Breast epithelium (tissue), 4 donors: ENCODE measurements at regions not wholly inside any gene's neighbourhood (a gene's known extent, or its start where the extent isn't known, plus 50 kb on each side); places are given as distances from the start of the nearest gene placed in this dataset.

ENCODE experiments used
- DNase-seq, 2 donors: peaks; one replicate each; pipeline ENCODE4 v3.0.0-alpha.2; 2019; ENCODE audit warnings: low spot score in 2 of 2
- H3K27ac ChIP-seq, 2 donors: fragments of 200-600 bp; sonication (generic) in 1 of 2; one replicate each; pipeline ENCODE4 v1.5.1; 2016 to 2019; ENCODE audit warnings: mild to moderate bottlenecking in 1 of 2
- H3K27me3 ChIP-seq, 2 donors: fragments of 200-600 bp; sonication (generic) in 1 of 2; one replicate each; pipeline versions ENCODE4 v1.5.1 to v1.6.0; 2017 to 2019; ENCODE audit warnings: control low read depth in 1 of 2, mild to moderate bottlenecking in 1 of 2
- H3K36me3 ChIP-seq: fragments of 200-600 bp; one replicate; pipeline ENCODE4 v1.5.1; 2019
- H3K4me1 ChIP-seq, 2 donors: fragments of 200-600 bp; sonication (generic); one replicate each; pipeline ENCODE4 v1.5.1; 2016 to 2019; ENCODE audit warnings: control low read depth in 1 of 2
- H3K4me3 ChIP-seq, 3 donors: fragments of 200-600 bp; sonication (generic); 1 replicate in 2 of 3; 2 replicates in 1 of 3; pipeline ENCODE4 v1.5.1; 2016 to 2019; ENCODE audit warnings: mild to moderate bottlenecking in 3 of 3, moderate library complexity in 2 of 3
- H3K9me3 ChIP-seq, 2 donors: fragments of 200-600 bp; sonication (generic) in 1 of 2; one replicate each; pipeline ENCODE4 v1.5.1; 2016 to 2019; ENCODE audit warnings: control low read depth in 1 of 2
- POLR2A ChIP-seq: fragments of 450-650 bp; IDR thresholded peaks from one replicate; pipeline ENCODE4 v1.6.1; 2016; ENCODE audit warnings: antibody characterized with exemption, mild to moderate bottlenecking, moderate library complexity
- POLR2AphosphoS5 ChIP-seq, 3 donors: sonication (generic); formaldehyde crosslinking; IDR thresholded peaks; one replicate each; pipeline ENCODE4 v1.6.1; 2017; ENCODE audit warnings: antibody characterized with exemption in 3 of 3
- intact Hi-C: fragments of 100-400 bp; cut with DNase I; formaldehyde crosslinking; loops from one replicate; pipeline ENCODE4 v1.15.1; 2023; ENCODE audit warnings: low total_unique reads
- TF ChIP-seq, protein P1 (sequence below), 3 donors: fragments of 450-650 bp; IDR thresholded peaks; one replicate each; pipeline ENCODE4 v1.5.1; 2016 to 2017; ENCODE audit warnings: antibody characterized with exemption in 3 of 3, mild to moderate bottlenecking in 3 of 3, moderate library complexity in 3 of 3

DNA sequence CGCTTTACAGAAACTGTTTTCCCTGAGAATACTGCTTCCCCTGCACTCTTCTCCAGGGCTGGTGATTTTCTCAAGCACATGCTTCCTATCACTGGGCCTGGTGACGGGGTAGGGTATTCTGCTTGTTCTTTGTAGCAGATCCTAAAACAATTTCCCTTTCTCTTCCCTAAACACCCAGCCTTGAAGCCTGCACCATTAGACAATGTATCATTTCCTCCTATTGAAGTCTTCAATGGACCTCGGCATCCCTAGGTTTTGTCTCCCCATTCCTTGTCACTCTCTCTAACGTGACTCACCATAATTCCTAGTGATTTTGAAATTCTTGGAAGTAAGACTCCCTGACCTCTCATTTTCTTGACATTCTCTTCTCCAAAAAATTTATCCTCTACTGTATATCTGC lies 109.5 kb upstream of the GHITM start:
- Histone ChIP-seq H3K27ac (no peak overlapping the region), H3K36me3 (no peaks in the 10 kb centered on the region), H3K27me3 (no peaks in the 10 kb centered on the region), H3K9me3 (no peaks in the 10 kb centered on the region), H3K4me1 (no peaks in the 10 kb centered on the region), H3K4me3 (no peak overlapping the region)
- TF ChIP-seq, protein P1, sequence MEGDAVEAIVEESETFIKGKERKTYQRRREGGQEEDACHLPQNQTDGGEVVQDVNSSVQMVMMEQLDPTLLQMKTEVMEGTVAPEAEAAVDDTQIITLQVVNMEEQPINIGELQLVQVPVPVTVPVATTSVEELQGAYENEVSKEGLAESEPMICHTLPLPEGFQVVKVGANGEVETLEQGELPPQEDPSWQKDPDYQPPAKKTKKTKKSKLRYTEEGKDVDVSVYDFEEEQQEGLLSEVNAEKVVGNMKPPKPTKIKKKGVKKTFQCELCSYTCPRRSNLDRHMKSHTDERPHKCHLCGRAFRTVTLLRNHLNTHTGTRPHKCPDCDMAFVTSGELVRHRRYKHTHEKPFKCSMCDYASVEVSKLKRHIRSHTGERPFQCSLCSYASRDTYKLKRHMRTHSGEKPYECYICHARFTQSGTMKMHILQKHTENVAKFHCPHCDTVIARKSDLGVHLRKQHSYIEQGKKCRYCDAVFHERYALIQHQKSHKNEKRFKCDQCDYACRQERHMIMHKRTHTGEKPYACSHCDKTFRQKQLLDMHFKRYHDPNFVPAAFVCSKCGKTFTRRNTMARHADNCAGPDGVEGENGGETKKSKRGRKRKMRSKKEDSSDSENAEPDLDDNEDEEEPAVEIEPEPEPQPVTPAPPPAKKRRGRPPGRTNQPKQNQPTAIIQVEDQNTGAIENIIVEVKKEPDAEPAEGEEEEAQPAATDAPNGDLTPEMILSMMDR (IDR thresholded peaks at IDR 0.05): no peak
- TF ChIP-seq POLR2AphosphoS5 (IDR thresholded peaks at IDR 0.05) (no peak), POLR2A (no peak)
- intact Hi-C loops: no loop called here
- DNase-seq: no peak

DNA sequence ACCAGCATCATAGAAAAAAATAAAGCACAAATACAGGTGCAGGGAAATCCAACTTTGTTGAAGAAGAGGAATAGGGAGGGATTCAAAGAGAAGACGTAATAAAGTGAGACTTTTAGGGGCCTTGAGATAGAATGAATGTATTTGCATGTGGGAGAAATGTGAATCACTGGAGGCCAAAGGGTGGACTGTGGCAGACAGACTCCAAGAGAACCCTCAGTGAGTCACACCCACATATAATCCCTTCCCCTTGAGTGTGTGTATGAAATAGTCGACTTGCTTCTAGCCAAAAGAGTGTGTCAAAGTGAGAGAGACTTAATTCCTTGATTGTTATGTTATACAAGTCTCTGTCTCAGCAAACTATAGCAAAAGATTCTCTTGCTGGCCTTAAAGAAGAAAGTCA lies 101.3 kb upstream of the GHITM start:
- H3K4me3 ChIP-seq: no peak overlapping the region
- DNase-seq: no peak
- intact Hi-C loops: loop anchor here (5.0 kb wide), 1 partner anchor 829 kb away; no protein-coding TSS in a partner anchor
- no peaks in the 10 kb centered on the region for H3K9me3 ChIP-seq
- TF ChIP-seq POLR2A (no peak), POLR2AphosphoS5 (IDR thresholded peaks at IDR 0.05) (no peak)
- TF ChIP-seq, protein P1 (IDR thresholded peaks at IDR 0.05): no peak
- no peaks in the 10 kb centered on the region for H3K27me3 ChIP-seq
- no peaks in the 10 kb centered on the region for H3K36me3 ChIP-seq
- no peaks in the 10 kb centered on the region for H3K4me1 ChIP-seq
- no peak overlapping the region for H3K27ac ChIP-seq

GRCh38 chr10:84039957-84040356 lies 99.4 kb upstream of the GHITM start:
- Histone ChIP-seq H3K27ac (no peak overlapping the region), H3K36me3 (no peaks in the 10 kb centered on the region), H3K4me1 (no peaks in the 10 kb centered on the region), H3K4me3 (no peak overlapping the region), H3K27me3 (no peaks in the 10 kb centered on the region), H3K9me3 (no peaks in the 10 kb centered on the region)
- TF ChIP-seq POLR2AphosphoS5 (IDR thresholded peaks at IDR 0.05): no peak
- no peak for TF ChIP-seq POLR2A
- TF ChIP-seq, protein P1 (IDR thresholded peaks at IDR 0.05): no peak
- no peak for DNase-seq
- intact Hi-C loops: loop anchor here (5.0 kb wide), 1 partner anchor 827 kb away; no protein-coding TSS in a partner anchor

DNA sequence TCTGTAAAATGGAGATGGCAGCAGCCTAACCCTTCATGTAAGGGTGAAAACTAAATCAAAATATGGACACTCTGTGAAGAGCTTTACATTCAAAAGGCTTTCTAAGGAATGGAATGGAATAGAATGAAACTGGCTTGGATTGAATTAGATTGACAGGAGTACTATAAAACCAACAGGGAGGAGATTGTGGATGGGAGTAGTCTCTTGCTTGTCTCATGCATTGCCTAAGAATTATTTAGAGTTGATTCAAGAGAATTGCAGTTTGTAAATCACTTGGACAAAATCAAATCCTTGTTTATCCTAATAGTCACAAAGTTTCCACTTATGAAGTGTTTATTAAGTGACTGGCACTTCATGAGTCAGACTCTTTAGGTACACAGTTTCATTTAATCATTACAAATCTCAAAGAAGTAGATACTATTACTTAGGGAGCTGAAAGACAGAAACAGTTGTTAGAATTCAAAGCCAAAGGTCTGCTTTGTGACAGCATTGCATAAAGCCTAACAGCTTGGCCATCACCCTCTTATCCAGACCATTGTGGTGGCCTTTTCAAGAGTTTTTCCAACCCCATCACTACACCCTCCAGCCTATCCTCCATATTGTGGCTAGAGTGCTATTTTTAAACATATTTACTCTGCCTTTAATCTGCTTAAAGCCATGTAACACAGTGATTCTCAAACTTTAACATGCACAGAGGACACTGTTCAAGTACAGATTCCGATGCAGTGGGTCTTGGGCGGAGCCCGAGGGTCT lies 91.9 kb upstream of the GHITM start:
- Histone ChIP-seq H3K27ac (no peak overlapping the region), H3K4me3 (no peak overlapping the region), H3K27me3 (no peaks in the 10 kb centered on the region), H3K9me3 (peaks cover 2 to 7% of the 10 kb centered on the region in 2 donors), H3K4me1 (no peaks in the 10 kb centered on the region), H3K36me3 (no peaks in the 10 kb centered on the region)
- TF ChIP-seq, protein P1 (IDR thresholded peaks at IDR 0.05): no peak
- no peak for TF ChIP-seq POLR2A
- TF ChIP-seq POLR2AphosphoS5 (IDR thresholded peaks at IDR 0.05): no peak
- intact Hi-C loops: no loop called here
- DNase-seq: no peak

DNA sequence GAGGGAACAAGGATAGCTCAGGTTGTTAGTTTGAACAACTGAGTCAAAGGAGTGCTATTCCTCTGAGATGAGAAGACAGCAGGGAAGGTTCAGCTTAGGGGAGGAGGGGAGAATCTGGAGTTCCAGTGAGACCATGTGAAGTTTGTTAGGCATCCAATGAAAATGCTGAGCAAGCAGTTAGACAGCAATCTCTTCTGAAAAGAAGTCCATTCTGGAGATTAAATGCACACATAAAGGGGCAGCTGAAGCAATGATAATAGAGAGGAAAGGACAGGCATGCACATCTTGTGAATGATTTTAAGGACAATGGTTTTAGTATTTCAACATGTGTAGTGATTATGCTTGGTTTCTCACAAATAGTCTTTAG lies 89.7 kb upstream of the GHITM start:
- Histone ChIP-seq H3K27ac (no peak overlapping the region), H3K36me3 (no peaks in the 10 kb centered on the region), H3K9me3 (peaks cover 2 to 7% of the 10 kb centered on the region in 2 donors), H3K27me3 (no peaks in the 10 kb centered on the region), H3K4me3 (no peak overlapping the region), H3K4me1 (no peaks in the 10 kb centered on the region)
- TF ChIP-seq, protein P1 (IDR thresholded peaks at IDR 0.05): no peak
- TF ChIP-seq POLR2AphosphoS5 (IDR thresholded peaks at IDR 0.05) (no peak), POLR2A (no peak)
- DNase-seq: no peak
- intact Hi-C loops: no loop called here
